ENCODE measurements at regions not wholly inside any gene's neighbourhood (a gene's known extent, or its start where the extent isn't known, plus 50 kb on each side); places are given as distances from the start of the nearest gene placed in this dataset.

DNA sequence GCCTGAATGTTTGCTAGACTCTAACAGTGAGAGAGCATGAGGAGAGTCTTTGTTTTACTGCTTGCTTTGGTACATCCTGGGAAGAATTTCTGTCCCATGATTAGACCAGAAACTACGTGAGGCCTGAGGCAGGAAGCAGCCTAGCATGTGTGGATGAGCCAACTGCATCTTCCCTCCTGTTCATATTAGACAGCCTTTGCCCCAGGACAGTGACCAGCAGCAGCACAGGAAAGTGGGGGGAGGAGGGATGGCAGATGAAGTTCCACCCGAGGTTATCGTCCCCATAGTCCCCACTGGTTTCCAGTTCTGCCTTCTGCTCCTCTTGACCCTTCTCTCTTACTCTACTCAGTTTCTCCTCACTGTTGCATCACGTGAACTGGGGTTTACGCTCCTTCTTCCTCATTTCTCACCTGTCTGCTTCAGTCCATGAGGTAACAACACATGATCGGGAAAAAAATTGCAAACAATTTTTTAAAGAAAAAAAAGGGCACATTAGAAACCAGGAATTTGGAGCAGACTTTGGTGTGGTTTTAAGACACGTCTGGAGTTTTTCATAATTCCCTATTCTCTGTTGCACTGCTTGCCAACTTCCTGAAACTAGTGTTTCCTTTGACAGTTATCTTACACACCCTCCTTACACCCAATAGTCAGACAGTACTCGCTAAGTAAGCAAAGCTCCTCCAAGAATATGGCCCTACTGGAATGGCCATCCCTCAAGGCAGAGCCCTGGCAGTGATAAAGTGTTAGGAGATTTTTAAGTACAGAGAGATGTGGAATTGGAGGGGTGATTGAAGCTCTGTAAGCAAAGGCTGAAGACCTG, 84.1 kb downstream of the SNX18 start:
- DNase-seq: no peak
